GM12878 (cell line): ENCODE measurements at regions not wholly inside any gene's neighbourhood (a gene's known extent, or its start where the extent isn't known, plus 50 kb on each side); places are given as distances from the start of the nearest gene placed in this dataset.

Experiments
- ATAC-seq: fragments of 200-7000 bp; cut with Tn5 transposase; 3 replicates; pipeline ENCODE4 v1.9.1; 2020; ENCODE audit warnings: mild to moderate bottlenecking, moderate library complexity
- BruUV-seq: library from RNA; stranded (reverse); fragments of 400-500 nt; replicated peaks from 2 replicates; lab custom pipeline; 2021; lab: Mats Ljungman, UMichigan
- CTCF ChIA-PET: fragments of 300-600 bp; sonication (Branson Sonifier 250); formaldehyde crosslinking; extraction: SDS; loops from one replicate; lab custom pipeline; 2021; ENCODE audit warnings: inconsistent platforms; lab: Yijun Ruan, JAX
- POLR2A ChIA-PET: fragments of 350-600 bp; formaldehyde crosslinking; extraction: SDS; loops from one replicate; lab custom pipeline; 2021; ENCODE audit warnings: inconsistent platforms; lab: Charles Lee
- RAD21 ChIA-PET: fragments of 300-600 bp; sonication (Branson Sonifier 250); formaldehyde crosslinking; loops from one replicate; lab custom pipeline; 2023; ENCODE audit warnings: antibody characterized with exemption; ENCODE audit not compliant: unreplicated experiment; lab: Charles Lee
- SMC1A ChIA-PET: fragments of 300-600 bp; sonication (Branson Sonifier 250); formaldehyde crosslinking; loops from one replicate; lab custom pipeline; 2023; ENCODE audit not compliant: unreplicated experiment, uncharacterized antibody; lab: Charles Lee
- DNase-seq: peaks from one replicate; pipeline ENCODE4 v3.0.0-alpha.2; 2011; ENCODE audit warnings: low read depth, low spot score
- FAIRE-seq: peaks from 3 replicates; lab custom pipeline; 2011; peaks lifted over from hg19 to GRCh38; lab: Jason Lieb, UNC
- H2AFZ ChIP-seq: 2 replicates; pipeline ENCODE4 v1.6.0; 2011; ENCODE audit warnings: low read depth, low read length, control low read depth; ENCODE audit not compliant: control insufficient read depth
- H3K27ac ChIP-seq: 2 replicates; pipeline ENCODE4 v1.5.1; 2011; ENCODE audit warnings: control low read depth; ENCODE audit not compliant: control insufficient read depth, insufficient read depth
- H3K27me3 ChIP-seq, 2 experiments: replicated peaks in 1 of 2; 2 replicates each; pipeline versions ENCODE4 v1.6.0 to v1.6.1; 2011; ENCODE audit warnings: low read length in 1 of 2; ENCODE audit not compliant: control insufficient read depth in 2 of 2, insufficient read depth in 2 of 2
- H3K36me3 ChIP-seq, 2 experiments: 2 replicates each; pipeline ENCODE4 v1.5.1; 2011; ENCODE audit warnings: low read length in 1 of 2; ENCODE audit not compliant: control insufficient read depth in 2 of 2, insufficient read depth in 2 of 2
- H3K4me1 ChIP-seq: 2 replicates; pipeline ENCODE4 v1.6.1; 2011; ENCODE audit warnings: mild to moderate bottlenecking, low read length, moderate library complexity, mixed read lengths; ENCODE audit not compliant: control insufficient read depth, insufficient read depth
- H3K4me2 ChIP-seq: 2 replicates; pipeline ENCODE4 v1.6.0; 2011; ENCODE audit warnings: control low read depth; ENCODE audit not compliant: control insufficient read depth, insufficient read depth
- H3K4me3 ChIP-seq: fragments of 200-600 bp; sonication (generic); 2 replicates; pipeline ENCODE4 v1.5.1; 2016
- H3K79me2 ChIP-seq: 2 replicates; pipeline ENCODE4 v1.6.0; 2011; ENCODE audit warnings: low read length; ENCODE audit not compliant: control insufficient read depth, insufficient read depth
- H3K9ac ChIP-seq: 2 replicates; pipeline ENCODE4 v1.8.0; 2011; ENCODE audit warnings: low read length, control low read depth, mixed read lengths; ENCODE audit not compliant: control insufficient read depth, insufficient read depth
- H3K9me3 ChIP-seq: replicated peaks from 3 replicates; pipeline ENCODE4 v1.5.1; 2011; ENCODE audit warnings: mild to moderate bottlenecking, low read length; ENCODE audit not compliant: control insufficient read depth, insufficient read depth
- H4K20me1 ChIP-seq: 2 replicates; pipeline ENCODE4 v1.6.0; 2011; ENCODE audit not compliant: control insufficient read depth, insufficient read depth
- FOXM1 ChIP-seq: IDR thresholded peaks from 2 replicates; pipeline ENCODE4 v1.6.1; 2012; ENCODE audit warnings: low read depth, mild to moderate bottlenecking, inconsistent platforms, low read length, moderate library complexity
- JUND ChIP-seq: IDR thresholded peaks from 2 replicates; pipeline ENCODE4 v1.6.1; 2012; ENCODE audit warnings: low read depth, mild to moderate bottlenecking, low read length, improper control_type of control experiment, moderate library complexity
- RAD21 ChIP-seq: IDR thresholded peaks from 2 replicates; pipeline ENCODE4 v1.6.1; 2011; ENCODE audit warnings: mild to moderate bottlenecking, low read depth, low read length, moderate library complexity; ENCODE audit not compliant: insufficient read depth
- RFX5 ChIP-seq: IDR thresholded peaks from 2 replicates; pipeline ENCODE4 v1.6.1; 2011; ENCODE audit warnings: low read depth, low read length, improper control_type of control experiment
- SP1 ChIP-seq: IDR thresholded peaks from one replicate; pipeline ENCODE4 v1.6.1; 2011; ENCODE audit warnings: low read depth, low read length
- WRNIP1 ChIP-seq: IDR thresholded peaks from 2 replicates; pipeline ENCODE4 v1.6.1; 2011; ENCODE audit warnings: low read depth, low read length, improper control_type of control experiment, borderline replicate concordance
- ZNF274 ChIP-seq: IDR thresholded peaks from one replicate; pipeline ENCODE4 v1.8.0; 2011; ENCODE audit not compliant: insufficient read length, insufficient read depth
- ZSCAN29 ChIP-seq: fragments of 450-650 bp; IDR thresholded peaks from 2 replicates; pipeline ENCODE4 v1.6.1; 2017; ENCODE audit warnings: mild to moderate bottlenecking, moderate library complexity
- WGBS: methylation state at CpG from one replicate; pipeline ENCODE4 v1.1.6; 2016; ENCODE audit warnings: low lambda C conversion rate; ENCODE audit not compliant: insufficient replicate concordance, insufficient coverage; ENCODE audit errors: missing lambda C conversion rate; 5-methylcytosine and 5-hydroxymethylcytosine counted together
- in situ Hi-C: fragments of 300-500 bp; cut with MboI; formaldehyde crosslinking; loops from 9 replicates; pipeline ENCODE4 v1.14.3; 2018; ENCODE audit warnings: mixed read lengths
- intact Hi-C: fragments of 100-400 bp; cut with micrococcal nuclease; formaldehyde crosslinking; loops from one replicate; pipeline ENCODE4 v1.14.2; 2022; ENCODE audit not compliant: unreplicated experiment
- TF ChIP-seq, protein P1 (sequence below): fragments of 450-650 bp; IDR thresholded peaks from 2 replicates; pipeline ENCODE4 v1.6.1; 2017; ENCODE audit warnings: low read depth, mild to moderate bottlenecking, moderate library complexity
- TF ChIP-seq, protein P2 (sequence below): fragments of 450-650 bp; IDR thresholded peaks from 2 replicates; pipeline ENCODE4 v1.6.1; 2018; ENCODE audit warnings: mild to moderate bottlenecking, low read depth, moderate library complexity; ENCODE audit not compliant: partially characterized antibody
- TF ChIP-seq, protein P3 (sequence below): IDR thresholded peaks from 2 replicates; pipeline ENCODE4 v1.6.1; 2011; ENCODE audit warnings: borderline replicate concordance, low read depth, mild to moderate bottlenecking, moderate library complexity, mixed read lengths, low read length; ENCODE audit not compliant: insufficient read depth; ENCODE audit errors: extremely low read length
- TF ChIP-seq, protein P4 (sequence below): fragments of 450-650 bp; conservative IDR thresholded peaks from 2 replicates; pipeline ENCODE4 v1.6.1; 2017; ENCODE audit warnings: mild to moderate bottlenecking, moderate library complexity

DNA sequence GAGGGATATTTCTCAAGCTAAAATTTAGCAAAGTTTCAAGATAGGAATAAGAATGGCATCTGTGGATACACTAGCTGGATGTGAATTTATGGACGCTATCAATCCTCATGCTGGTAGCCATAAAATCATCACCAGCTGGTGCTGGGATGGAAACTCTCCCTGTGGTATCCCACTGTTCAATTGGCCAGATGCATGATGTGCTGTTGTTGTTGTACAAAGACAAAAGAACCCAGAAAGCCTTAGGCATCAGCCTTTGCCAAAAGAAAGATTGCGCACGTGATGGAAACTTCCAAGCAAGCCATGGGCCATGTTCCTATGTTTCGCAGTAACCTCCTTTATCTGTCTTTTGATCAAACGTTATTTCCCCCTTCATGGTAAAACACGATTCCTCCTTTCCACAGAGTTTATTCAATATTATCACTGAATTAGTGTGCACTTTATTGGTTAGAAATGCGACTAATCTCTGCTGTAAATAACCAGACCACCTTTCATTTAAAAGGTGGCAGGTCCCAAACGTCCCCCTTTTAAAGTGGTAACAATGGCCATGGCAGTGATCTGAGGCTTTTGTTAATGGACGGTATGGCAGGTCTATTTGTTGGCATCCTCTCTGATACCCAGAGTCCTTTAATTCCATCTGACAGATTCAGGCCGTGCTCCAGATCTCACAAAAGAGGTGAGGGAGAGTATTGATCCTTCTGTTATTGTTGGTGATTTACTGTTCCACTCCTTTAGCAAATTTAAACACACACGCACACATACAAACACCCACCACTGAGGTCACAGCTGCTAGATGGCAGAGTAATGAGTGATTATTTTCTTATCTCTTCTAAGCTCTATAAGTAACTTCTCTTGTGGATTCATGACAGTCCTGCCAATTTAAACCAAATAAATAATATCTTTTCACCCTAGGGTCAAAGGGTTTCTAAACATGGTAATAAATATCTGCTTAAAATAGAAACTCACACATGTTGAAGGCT, 291.2 kb upstream of the KCNMB2 start:
- no peak overlapping the region for H3K4me3 ChIP-seq
- WGBS: 40% methylated on average over 11 of the region's 11 CpGs
- no peak overlapping the region for H3K27ac ChIP-seq
- H3K79me2 ChIP-seq: no peaks in the 10 kb centered on the region
- H3K27me3 ChIP-seq: no peaks in the 10 kb centered on the region
- SMC1A ChIA-PET: interaction anchor here (0.6 to 1.3 kb wide), 3 partner anchors 18 to 352 kb away, joined by 3 to 5 read pairs (median 3); no protein-coding TSS in a partner anchor
- no peaks in the 10 kb centered on the region for H3K9me3 ChIP-seq
- DNase-seq: no peak
- no peaks in the 10 kb centered on the region for H4K20me1 ChIP-seq
- no peak for ATAC-seq
- no TSS peak for BruUV-seq
- in situ Hi-C loops (no loop called here), intact Hi-C loops (no loop called here)
- H3K4me2 ChIP-seq: no peak overlapping the region
- no peak overlapping the region for H2AFZ ChIP-seq
- H3K36me3 ChIP-seq: no peaks in the 10 kb centered on the region
- no peak for FAIRE-seq
- CTCF ChIA-PET: no interaction called here
- H3K9ac ChIP-seq: no peak overlapping the region
- H3K4me1 ChIP-seq: no peaks in the 10 kb centered on the region
- RAD21 ChIA-PET: no interaction called here
- POLR2A ChIA-PET: interaction anchor here (0.6 kb wide), 1 partner anchor 43 kb away, joined by 3 read pairs; no protein-coding TSS in a partner anchor
- TF ChIP-seq ZNF274: no peak
- no peak for TF ChIP-seq ZSCAN29
- TF ChIP-seq WRNIP1: no peak
- TF ChIP-seq, protein P1, sequence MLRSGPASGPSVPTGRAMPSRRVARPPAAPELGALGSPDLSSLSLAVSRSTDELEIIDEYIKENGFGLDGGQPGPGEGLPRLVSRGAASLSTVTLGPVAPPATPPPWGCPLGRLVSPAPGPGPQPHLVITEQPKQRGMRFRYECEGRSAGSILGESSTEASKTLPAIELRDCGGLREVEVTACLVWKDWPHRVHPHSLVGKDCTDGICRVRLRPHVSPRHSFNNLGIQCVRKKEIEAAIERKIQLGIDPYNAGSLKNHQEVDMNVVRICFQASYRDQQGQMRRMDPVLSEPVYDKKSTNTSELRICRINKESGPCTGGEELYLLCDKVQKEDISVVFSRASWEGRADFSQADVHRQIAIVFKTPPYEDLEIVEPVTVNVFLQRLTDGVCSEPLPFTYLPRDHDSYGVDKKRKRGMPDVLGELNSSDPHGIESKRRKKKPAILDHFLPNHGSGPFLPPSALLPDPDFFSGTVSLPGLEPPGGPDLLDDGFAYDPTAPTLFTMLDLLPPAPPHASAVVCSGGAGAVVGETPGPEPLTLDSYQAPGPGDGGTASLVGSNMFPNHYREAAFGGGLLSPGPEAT: no peak
- TF ChIP-seq RFX5: no peak
- no peak for TF ChIP-seq FOXM1
- no peak for TF ChIP-seq RAD21
- TF ChIP-seq SP1: no peak
- TF ChIP-seq, protein P2, sequence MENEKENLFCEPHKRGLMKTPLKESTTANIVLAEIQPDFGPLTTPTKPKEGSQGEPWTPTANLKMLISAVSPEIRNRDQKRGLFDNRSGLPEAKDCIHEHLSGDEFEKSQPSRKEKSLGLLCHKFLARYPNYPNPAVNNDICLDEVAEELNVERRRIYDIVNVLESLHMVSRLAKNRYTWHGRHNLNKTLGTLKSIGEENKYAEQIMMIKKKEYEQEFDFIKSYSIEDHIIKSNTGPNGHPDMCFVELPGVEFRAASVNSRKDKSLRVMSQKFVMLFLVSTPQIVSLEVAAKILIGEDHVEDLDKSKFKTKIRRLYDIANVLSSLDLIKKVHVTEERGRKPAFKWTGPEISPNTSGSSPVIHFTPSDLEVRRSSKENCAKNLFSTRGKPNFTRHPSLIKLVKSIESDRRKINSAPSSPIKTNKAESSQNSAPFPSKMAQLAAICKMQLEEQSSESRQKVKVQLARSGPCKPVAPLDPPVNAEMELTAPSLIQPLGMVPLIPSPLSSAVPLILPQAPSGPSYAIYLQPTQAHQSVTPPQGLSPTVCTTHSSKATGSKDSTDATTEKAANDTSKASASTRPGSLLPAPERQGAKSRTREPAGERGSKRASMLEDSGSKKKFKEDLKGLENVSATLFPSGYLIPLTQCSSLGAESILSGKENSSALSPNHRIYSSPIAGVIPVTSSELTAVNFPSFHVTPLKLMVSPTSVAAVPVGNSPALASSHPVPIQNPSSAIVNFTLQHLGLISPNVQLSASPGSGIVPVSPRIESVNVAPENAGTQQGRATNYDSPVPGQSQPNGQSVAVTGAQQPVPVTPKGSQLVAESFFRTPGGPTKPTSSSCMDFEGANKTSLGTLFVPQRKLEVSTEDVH: no peak
- TF ChIP-seq JUND: no peak
- TF ChIP-seq, protein P3, sequence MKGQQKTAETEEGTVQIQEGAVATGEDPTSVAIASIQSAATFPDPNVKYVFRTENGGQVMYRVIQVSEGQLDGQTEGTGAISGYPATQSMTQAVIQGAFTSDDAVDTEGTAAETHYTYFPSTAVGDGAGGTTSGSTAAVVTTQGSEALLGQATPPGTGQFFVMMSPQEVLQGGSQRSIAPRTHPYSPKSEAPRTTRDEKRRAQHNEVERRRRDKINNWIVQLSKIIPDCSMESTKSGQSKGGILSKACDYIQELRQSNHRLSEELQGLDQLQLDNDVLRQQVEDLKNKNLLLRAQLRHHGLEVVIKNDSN: no peak
- TF ChIP-seq, protein P4, sequence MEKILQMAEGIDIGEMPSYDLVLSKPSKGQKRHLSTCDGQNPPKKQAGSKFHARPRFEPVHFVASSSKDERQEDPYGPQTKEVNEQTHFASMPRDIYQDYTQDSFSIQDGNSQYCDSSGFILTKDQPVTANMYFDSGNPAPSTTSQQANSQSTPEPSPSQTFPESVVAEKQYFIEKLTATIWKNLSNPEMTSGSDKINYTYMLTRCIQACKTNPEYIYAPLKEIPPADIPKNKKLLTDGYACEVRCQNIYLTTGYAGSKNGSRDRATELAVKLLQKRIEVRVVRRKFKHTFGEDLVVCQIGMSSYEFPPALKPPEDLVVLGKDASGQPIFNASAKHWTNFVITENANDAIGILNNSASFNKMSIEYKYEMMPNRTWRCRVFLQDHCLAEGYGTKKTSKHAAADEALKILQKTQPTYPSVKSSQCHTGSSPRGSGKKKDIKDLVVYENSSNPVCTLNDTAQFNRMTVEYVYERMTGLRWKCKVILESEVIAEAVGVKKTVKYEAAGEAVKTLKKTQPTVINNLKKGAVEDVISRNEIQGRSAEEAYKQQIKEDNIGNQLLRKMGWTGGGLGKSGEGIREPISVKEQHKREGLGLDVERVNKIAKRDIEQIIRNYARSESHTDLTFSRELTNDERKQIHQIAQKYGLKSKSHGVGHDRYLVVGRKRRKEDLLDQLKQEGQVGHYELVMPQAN: no peak
